Glutamatergic neuron (in vitro differentiated cells): ENCODE measurements at regions not wholly inside any gene's neighbourhood (a gene's known extent, or its start where the extent isn't known, plus 50 kb on each side); places are given as distances from the start of the nearest gene placed in this dataset.

Source experiments
- DNase-seq: peaks from one replicate; pipeline ENCODE4 v3.0.0; 2022
- H3K27ac Mint-ChIP-seq: one replicate; pipeline ENCODE4 v1.8.0; 2020; ENCODE audit warnings: mild to moderate bottlenecking, mixed read lengths, inconsistent platforms; ENCODE audit not compliant: unreplicated experiment
- H3K27me3 Mint-ChIP-seq: one replicate; pipeline ENCODE4 v1.8.0; 2020; ENCODE audit warnings: mild to moderate bottlenecking, moderate library complexity, mixed read lengths, inconsistent platforms; ENCODE audit not compliant: unreplicated experiment
- H3K36me3 Mint-ChIP-seq: one replicate; pipeline ENCODE4 v1.8.0; 2020; ENCODE audit warnings: mild to moderate bottlenecking, mixed read lengths, inconsistent platforms; ENCODE audit not compliant: unreplicated experiment
- H3K4me1 Mint-ChIP-seq: one replicate; pipeline ENCODE4 v1.8.0; 2020; ENCODE audit warnings: mild to moderate bottlenecking, low read depth, mixed read lengths, inconsistent platforms; ENCODE audit not compliant: unreplicated experiment
- H3K4me3 Mint-ChIP-seq: one replicate; pipeline ENCODE4 v1.8.0; 2020; ENCODE audit warnings: mild to moderate bottlenecking, mixed read lengths, inconsistent platforms; ENCODE audit not compliant: unreplicated experiment
- H3K9me3 Mint-ChIP-seq: one replicate; pipeline ENCODE4 v1.8.0; 2020; ENCODE audit warnings: mild to moderate bottlenecking, moderate library complexity, mixed read lengths, inconsistent platforms; ENCODE audit not compliant: unreplicated experiment
- CTCF ChIP-seq: fragments of 200-600 bp; sonication (generic); IDR thresholded peaks from one replicate; pipeline ENCODE4 v1.5.0; 2021; ENCODE audit not compliant: partially characterized antibody, unreplicated experiment

DNA sequence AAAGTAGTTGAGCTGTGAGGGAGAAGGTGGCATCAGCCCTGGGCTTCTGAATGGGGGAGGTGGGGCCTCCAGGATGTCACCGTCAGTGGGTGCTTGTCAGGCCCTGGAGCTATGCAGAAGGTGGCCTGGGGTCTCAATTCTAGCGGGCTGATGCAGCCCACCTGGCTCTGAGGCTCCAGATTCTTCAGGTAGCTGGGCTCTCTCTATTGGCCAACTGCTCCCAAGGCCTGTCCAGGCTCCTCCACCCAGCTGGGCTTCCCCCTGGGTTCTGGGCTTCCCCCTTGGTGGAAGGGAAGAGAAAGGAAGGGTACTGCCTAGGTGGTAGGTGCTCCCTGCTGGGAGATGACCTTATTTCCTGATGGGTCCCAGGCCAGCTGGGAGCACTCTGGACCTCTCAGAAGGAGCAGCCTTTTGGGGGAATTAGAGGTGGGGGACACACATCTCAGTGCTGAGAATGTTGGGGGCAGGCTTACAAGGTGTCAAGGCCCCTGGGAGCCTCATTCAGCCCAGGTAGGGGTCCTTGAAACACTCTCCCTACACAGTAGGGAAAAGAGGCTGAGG lies 1728.3 kb downstream of the TP53TG3F start:
- no peak for DNase-seq
- no peak for TF ChIP-seq CTCF
- H3K4me3 Mint-ChIP-seq: no peak overlapping the region
- H3K27ac Mint-ChIP-seq: no peak overlapping the region
- peaks cover 6% of the 10 kb centered on the region for H3K36me3 Mint-ChIP-seq
- H3K4me1 Mint-ChIP-seq: no peaks in the 10 kb centered on the region
- peaks cover 6% of the 10 kb centered on the region for H3K27me3 Mint-ChIP-seq
- H3K9me3 Mint-ChIP-seq: peaks cover 22% of the 10 kb centered on the region

DNA sequence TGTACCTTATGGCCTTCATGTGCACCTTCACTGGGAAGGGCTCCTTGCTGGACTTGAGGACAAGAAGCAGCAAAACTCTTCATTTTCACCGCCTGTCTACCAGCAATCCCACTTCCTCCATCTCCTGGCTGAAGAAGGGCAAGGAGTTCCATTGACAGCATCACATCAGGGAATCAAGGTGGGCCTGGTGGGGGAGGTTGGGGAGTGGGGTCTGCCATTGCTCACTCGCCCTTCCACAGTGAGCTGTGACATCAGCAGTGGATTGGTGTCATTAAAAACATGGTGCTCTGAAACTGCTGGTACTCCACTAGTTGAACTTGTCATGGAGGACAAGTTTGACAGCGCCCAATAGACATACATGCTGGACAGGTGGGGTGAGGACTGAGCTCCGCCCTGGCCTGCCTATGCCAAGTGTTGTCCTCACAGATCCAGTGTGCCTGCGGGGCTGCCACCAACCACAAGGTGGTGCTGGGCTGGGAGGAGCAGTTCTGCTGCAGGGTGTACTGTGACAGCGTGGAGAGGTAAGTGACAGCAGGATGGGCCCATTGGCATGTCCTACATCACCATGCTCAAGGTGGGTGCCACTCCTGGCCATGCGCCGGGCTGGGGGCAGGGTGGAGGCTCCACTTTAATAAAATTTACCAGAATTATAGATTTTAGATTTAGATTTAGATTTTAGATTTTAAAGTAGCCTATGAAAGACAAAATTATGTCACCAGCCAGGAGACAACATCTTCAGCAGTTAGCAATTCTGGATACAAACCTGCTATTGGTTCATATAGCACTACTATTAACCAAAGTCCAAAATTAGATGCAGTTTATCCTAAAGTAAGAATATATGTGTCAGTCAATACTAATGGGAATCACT lies 1729.1 kb downstream of the TP53TG3F start:
- Mint-ChIP-seq H3K27ac (no peak overlapping the region), H3K27me3 (peaks cover 6% of the 10 kb centered on the region), H3K4me1 (no peaks in the 10 kb centered on the region), H3K36me3 (peaks cover 5% of the 10 kb centered on the region), H3K4me3 (no peak overlapping the region), H3K9me3 (peaks cover 20% of the 10 kb centered on the region)
- no peak for TF ChIP-seq CTCF
- no peak for DNase-seq

DNA sequence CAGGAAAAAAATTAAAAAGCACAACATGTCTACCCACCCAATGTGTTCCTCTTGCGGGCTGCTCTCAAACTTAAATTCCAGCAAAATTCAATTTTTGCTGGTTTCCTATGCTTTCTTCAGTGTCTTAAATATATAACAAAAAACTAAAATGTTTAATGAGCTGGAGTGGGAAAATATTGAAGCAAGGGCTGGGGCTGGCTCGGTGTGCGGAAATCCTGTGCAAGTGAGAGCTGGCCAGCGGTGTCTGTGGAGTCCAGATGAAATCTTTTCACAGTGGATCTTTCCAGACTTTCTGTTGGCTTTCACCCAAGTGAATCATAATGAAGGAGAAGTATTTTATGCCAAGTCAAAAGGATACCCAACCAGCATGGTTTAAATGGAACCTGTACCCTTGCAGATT lies 1733.6 kb downstream of the TP53TG3F start:
- Mint-ChIP-seq H3K36me3 (no peaks in the 10 kb centered on the region), H3K27me3 (peaks cover 6% of the 10 kb centered on the region), H3K9me3 (peaks cover 26% of the 10 kb centered on the region), H3K27ac (no peak overlapping the region), H3K4me1 (no peaks in the 10 kb centered on the region), H3K4me3 (no peak overlapping the region)
- TF ChIP-seq CTCF: no peak
- DNase-seq: no peak

- no peak overlapping the region for H3K4me3 Mint-ChIP-seq
- no peak for DNase-seq
- H3K9me3 Mint-ChIP-seq: peaks cover 27% of the 10 kb centered on the region
- peaks cover 6% of the 10 kb centered on the region for H3K27me3 Mint-ChIP-seq
- no peak overlapping the region for H3K27ac Mint-ChIP-seq
- TF ChIP-seq CTCF: no peak
- no peaks in the 10 kb centered on the region for H3K36me3 Mint-ChIP-seq
- no peaks in the 10 kb centered on the region for H3K4me1 Mint-ChIP-seq
Measured at GRCh38 chr16:35193956-35194355, 1734.5 kb downstream of the TP53TG3F start.

DNA sequence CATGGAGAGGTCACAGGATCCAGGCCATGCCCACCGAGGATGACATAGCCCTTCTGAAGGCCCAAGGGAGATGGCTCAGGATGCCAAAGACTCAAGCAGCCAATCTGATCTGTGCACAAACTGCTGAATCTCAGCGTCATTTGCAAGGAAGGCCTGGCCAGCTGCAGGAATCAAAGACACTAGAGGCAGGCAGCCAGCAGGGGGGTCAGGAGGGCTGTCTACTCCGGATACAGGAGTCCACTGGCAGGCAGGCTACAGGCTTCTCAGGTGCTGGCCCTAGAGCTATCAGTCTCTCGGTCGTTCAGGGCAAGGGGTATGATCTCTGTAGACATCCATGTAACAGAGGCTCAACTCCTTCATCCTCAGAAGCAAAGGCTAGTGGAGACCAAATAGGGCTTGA lies 1735.3 kb downstream of the TP53TG3F start:
- DNase-seq: no peak
- no peak for TF ChIP-seq CTCF
- Mint-ChIP-seq H3K4me1 (no peaks in the 10 kb centered on the region), H3K4me3 (no peak overlapping the region), H3K27ac (no peak overlapping the region), H3K36me3 (no peaks in the 10 kb centered on the region), H3K27me3 (peaks cover 9% of the 10 kb centered on the region), H3K9me3 (peaks cover 26% of the 10 kb centered on the region)
